Hematopoietic multipotent progenitor cell treated with erythropoietin and hydrocortisone succinate and interleukin-3 and kit ligand, for 15 days (in vitro differentiated cells): ENCODE measurements at regions not wholly inside any gene's neighbourhood (a gene's known extent, or its start where the extent isn't known, plus 50 kb on each side); places are given as distances from the start of the nearest gene placed in this dataset.
"Not testable (repeated sequence)": the region's sequence is repeated elsewhere in the genome, so short reads cannot be mapped to it uniquely, and the experiment has no call there.

ENCODE experiments used
- DNase-seq: peaks from one replicate; pipeline ENCODE4 v3.0.0-alpha.2; 2015; ENCODE audit warnings: low spot score

GRCh38 chr18:4544142-4544541, 89.0 kb upstream of the DLGAP1 start:
- DNase-seq = no peak

DNA sequence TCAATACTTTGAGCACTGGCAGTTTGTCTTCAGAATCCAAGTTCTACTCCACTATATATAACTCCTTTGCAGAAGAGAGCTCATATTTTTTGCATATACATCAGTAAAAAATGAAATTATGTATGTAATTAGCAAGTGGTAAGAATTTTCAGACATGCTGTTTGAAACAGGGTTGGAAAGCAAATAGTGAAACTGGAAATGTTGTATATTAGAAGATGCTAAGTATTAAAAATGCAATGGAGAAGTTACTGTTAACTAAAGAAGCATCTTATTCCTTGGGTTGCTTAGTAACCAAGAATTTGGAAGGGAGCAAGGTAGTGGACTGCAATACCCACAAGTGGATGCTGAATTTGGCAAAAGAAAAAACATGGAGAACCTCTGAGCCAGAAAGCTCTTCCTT, 88.6 kb upstream of the DLGAP1 start:
- no peak for DNase-seq

GRCh38 chr18:4541588-4541987, 86.5 kb upstream of the DLGAP1 start:
- no peak for DNase-seq

DNA sequence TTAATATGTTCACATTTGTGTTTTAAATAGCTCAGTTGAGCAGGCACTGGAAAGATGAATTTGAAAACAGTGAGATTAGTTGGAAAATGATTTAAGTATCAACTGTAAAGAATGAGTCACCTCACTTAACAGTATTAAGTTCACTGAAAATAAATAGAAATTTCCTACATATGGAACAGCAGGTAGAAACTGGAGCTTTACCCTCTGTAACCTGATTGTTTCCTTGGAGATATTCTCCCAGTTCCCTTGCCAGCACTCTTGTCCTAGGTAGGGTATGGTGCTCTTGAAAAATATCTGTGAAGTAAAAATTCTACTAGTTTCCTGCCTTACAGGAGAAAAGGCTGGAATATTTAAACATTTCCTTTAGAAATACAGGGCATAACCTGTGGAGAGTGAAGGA, 81.3 kb upstream of the DLGAP1 start:
- DNase-seq = no peak

DNA sequence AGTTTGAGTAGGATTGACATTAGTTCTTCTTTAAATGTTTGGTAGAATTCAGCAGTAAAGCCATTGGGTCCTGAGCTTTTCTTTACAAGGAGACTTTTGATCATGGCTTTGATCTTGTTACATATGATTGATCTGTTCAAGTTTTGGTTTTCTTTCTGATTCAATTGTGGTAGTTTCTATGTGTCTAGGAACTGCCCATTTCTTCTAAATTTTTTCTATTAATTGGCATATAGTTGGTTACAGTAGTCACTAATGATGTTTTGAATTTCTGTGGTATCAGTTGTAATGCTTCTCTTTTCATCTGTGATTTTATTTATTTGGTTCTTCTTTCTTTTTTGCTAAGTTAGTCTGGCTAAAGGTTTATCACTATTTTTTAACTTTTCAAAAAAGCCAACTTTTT, 73.3 kb upstream of the DLGAP1 start:
- DNase-seq = no peak

GRCh38 chr18:4527826-4528225, 72.7 kb upstream of the DLGAP1 start:
- not testable (repeated sequence) for DNase-seq

DNA sequence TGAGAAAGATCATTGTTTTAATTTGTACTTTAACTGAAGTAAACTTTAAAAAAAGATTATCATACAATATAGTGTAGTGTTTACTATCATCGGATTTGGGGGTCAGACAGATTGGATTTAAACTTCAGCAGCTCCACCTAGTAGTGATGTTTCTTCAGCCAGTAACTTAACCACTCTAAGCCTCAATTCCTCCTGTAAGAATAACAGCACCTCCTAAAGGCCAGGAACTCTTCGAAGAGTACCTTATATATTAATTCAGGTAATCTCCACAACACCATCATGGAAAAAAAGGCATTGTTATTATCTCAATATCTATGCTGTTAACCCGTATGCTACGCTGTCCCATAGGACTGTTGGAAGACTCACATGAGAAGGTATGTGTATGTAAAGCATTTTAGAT, 69.0 kb upstream of the DLGAP1 start:
- DNase-seq = no peak

DNA sequence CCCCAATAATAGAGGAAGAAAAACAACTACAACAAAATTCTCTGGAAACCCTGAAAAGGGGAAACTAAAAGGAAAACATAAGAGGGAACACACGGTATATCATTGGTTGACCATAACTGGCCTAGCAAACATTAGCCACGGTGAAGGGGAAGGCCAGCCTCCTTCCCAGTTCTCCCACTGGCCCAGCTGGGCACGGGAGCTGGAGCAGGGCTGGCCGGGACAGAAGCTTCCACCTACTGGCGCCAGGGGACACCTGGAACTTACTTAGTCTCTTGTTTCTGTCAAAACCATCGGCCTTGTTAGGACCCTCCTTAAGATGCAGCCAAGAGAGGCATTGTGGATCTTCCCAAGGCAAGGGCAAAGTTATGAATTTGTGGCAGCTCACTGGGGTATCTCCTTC, 56.1 kb upstream of the DLGAP1 start:
- DNase-seq = no peak

GRCh38 chr18:4510711-4511110, 55.6 kb upstream of the DLGAP1 start:
- DNase-seq = no peak

DNA sequence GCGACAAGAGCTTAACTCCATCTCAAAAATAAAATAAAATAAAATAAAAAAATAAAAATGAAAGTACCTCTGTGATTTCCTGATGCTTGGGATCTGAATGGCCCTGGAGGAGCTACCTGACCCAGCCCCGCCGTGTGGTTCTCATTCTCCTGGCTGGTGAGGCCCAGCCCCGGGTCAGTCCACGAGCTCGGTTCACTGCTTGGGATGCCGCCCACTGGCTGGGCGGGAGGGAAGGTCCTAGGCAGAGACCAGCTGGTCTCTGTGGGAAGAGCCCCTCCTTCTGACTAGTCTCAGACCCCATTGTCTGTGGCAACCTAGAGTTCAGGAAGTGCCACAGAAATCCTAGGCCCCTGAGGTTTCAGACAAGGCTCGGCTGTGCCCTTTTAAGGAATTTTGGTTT, 55.1 kb upstream of the DLGAP1 start:
- no peak for DNase-seq
